GM20000 (cell line): ENCODE measurements at regions not wholly inside any gene's neighbourhood (a gene's known extent, or its start where the extent isn't known, plus 50 kb on each side); places are given as distances from the start of the nearest gene placed in this dataset.

Source experiments
- DNase-seq: peaks from one replicate; pipeline ENCODE4 v3.0.0; 2012; ENCODE audit warnings: low spot score
- CTCF ChIP-seq: IDR thresholded peaks from 2 replicates; pipeline ENCODE4 v1.5.1; 2012; ENCODE audit warnings: mild to moderate bottlenecking, control low read depth; ENCODE audit errors: extremely low read depth, missing control alignments

DNA sequence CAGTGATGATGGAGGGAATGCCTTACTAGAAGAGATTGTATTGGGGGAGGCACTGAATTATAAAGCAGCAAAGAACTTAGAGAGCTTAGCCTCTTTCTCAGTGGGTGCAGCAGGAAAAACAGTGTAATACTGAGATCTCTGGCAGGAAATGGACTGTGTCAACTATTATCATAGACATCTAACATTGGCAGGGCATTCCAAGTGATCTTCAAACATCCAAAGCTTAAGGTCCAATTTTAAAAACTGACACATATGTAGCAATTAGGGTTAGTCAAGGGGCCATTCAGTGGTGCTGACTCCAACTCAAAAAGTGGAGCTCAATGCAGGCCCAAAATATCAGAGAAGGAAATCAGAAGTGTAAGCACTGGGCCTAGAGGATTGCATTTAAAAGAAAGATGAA lies 106.6 kb upstream of the DDX18 start:
- DNase-seq, result no peak
- no peak for TF ChIP-seq CTCF

GRCh38 chr2:117712684-117713083 lies 101.8 kb upstream of the DDX18 start:
- DNase-seq, result no peak

DNA sequence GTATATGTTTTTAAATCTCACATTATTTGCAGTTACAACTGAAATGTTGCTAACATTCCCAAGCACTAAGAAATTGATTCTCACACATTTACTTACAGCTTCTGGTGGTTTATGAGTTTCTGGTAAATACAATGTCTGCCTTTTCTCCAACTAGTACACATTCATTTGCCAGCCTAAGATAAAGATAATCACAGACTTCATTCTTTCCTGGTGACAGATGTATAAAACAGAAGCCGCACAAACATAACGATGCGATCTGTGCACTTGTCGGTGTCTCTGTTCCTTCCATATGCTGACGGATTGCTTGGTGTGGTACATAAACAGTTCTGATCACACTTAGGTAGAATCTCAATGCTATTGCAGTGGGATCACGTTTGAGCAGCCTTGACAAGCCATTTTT lies 100.4 kb upstream of the DDX18 start:
- TF ChIP-seq CTCF, result no peak

More at GRCh38 chr2:117712684-117713083, 101.8 kb upstream of the DDX18 start:
- no peak for TF ChIP-seq CTCF

GRCh38 chr2:117714745-117715417 lies 99.6 kb upstream of the DDX18 start:
- TF ChIP-seq CTCF, result no peak
- DNase-seq, result no peak

More for the DNA sequence above, 100.4 kb upstream of the DDX18 start:
- DNase-seq, result no peak

GRCh38 chr2:117716505-117716904 lies 98.0 kb upstream of the DDX18 start:
- no peak for DNase-seq
- TF ChIP-seq CTCF, result no peak

- TF ChIP-seq CTCF, result no peak
- DNase-seq, result no peak
Measured at GRCh38 chr2:117717072-117717471, 97.4 kb upstream of the DDX18 start.

- no peak for TF ChIP-seq CTCF
- no peak for DNase-seq
Measured at GRCh38 chr2:117718048-117718447, 96.4 kb upstream of the DDX18 start.
